HG03175 (cell line): ENCODE measurements at regions not wholly inside any gene's neighbourhood (a gene's known extent, or its start where the extent isn't known, plus 50 kb on each side); places are given as distances from the start of the nearest gene placed in this dataset.
A peak's percentile ranks its signal among the peaks of the same experiment; 100 is the strongest.
"Not testable (repeated sequence)": the region's sequence is repeated elsewhere in the genome, so short reads cannot be mapped to it uniquely, and the experiment has no call there.

Experiments used
- ATAC-seq: cut with Tn5 transposase; IDR thresholded peaks from one replicate; pipeline ENCODE4 v1.9.1; 2021; ENCODE audit warnings: mild to moderate bottlenecking, moderate library complexity; ENCODE audit not compliant: unreplicated experiment

- no peak for ATAC-seq
Measured at GRCh38 chr6:98395610-98396166, 438.7 kb upstream of the POU3F2 start.

GRCh38 chr6:98416027-98416426, 418.3 kb upstream of the POU3F2 start:
- no peak for ATAC-seq

- not testable (repeated sequence) for ATAC-seq
Measured at GRCh38 chr6:98416497-98417158, 417.7 kb upstream of the POU3F2 start.

GRCh38 chr6:98433325-98434056, 400.9 kb upstream of the POU3F2 start:
- peak; percentile 88 for ATAC-seq

GRCh38 chr6:98443633-98444032, 390.7 kb upstream of the POU3F2 start:
- no peak for ATAC-seq

- ATAC-seq = no peak
Measured at GRCh38 chr6:98452685-98453084, 381.7 kb upstream of the POU3F2 start.

GRCh38 chr6:98454809-98455322, 379.5 kb upstream of the POU3F2 start:
- ATAC-seq = no peak

- ATAC-seq = no peak
Measured at GRCh38 chr6:98458708-98459107, 375.7 kb upstream of the POU3F2 start.

- ATAC-seq = no peak
Measured at GRCh38 chr6:98463038-98464000, 371.1 kb upstream of the POU3F2 start.

GRCh38 chr6:98467091-98467490, 367.3 kb upstream of the POU3F2 start:
- no peak for ATAC-seq

- ATAC-seq = no peak
Measured at GRCh38 chr6:98467902-98468301, 366.5 kb upstream of the POU3F2 start.

GRCh38 chr6:98469141-98469540, 365.2 kb upstream of the POU3F2 start:
- ATAC-seq = no peak

GRCh38 chr6:98470821-98471220, 363.6 kb upstream of the POU3F2 start:
- no peak for ATAC-seq

- no peak for ATAC-seq
Measured at GRCh38 chr6:98471444-98471843, 362.9 kb upstream of the POU3F2 start.

GRCh38 chr6:98477231-98477630, 357.1 kb upstream of the POU3F2 start:
- no peak for ATAC-seq

GRCh38 chr6:98484696-98485095, 349.7 kb upstream of the POU3F2 start:
- no peak for ATAC-seq

GRCh38 chr6:98485593-98485992, 348.8 kb upstream of the POU3F2 start:
- ATAC-seq = no peak

- no peak for ATAC-seq
Measured at GRCh38 chr6:98486057-98486456, 348.3 kb upstream of the POU3F2 start.

- ATAC-seq = no peak
Measured at GRCh38 chr6:98487612-98488011, 346.8 kb upstream of the POU3F2 start.

GRCh38 chr6:98498144-98498775, 336.1 kb upstream of the POU3F2 start:
- no peak for ATAC-seq
